ENCODE measurements at regions not wholly inside any gene's neighbourhood (a gene's known extent, or its start where the extent isn't known, plus 50 kb on each side); places are given as distances from the start of the nearest gene placed in this dataset.

DNA sequence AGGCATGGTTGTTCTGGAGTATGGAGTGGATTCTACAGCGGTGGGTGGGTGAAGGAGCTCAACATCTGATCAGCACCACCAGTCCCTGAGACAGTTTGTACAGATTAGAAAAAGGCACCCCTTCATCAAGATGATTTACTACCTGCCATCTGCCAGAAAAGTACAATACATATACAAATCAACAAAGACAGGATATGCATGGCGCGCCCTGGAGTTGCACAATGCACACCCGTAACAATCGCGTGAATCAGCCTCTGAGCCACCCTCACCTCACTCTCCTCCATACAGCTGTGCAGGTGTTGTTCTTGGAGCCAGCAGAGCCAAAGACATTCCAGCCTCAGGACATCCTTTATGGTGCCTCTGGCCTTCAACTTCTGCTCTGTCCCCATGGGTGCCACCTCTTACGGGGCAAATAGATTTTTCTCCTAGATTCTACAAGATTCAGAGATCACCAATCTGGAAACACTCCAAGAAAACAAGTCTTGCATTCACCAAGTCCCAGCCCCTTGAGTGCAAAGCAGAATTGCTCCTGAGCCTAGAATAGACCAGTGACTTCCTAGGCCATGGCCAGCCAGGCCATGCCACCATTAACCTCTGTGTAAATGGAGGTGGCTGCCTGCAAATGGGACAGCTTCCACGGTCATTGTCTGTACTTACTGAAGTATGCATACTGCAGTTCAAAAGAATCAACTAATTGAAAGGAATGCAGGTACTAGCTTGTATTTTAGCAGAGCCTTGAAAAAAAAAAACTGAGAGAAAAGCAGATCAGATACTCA, 490.9 kb downstream of the SOX6 start:
- TF ChIP-seq, protein P1, sequence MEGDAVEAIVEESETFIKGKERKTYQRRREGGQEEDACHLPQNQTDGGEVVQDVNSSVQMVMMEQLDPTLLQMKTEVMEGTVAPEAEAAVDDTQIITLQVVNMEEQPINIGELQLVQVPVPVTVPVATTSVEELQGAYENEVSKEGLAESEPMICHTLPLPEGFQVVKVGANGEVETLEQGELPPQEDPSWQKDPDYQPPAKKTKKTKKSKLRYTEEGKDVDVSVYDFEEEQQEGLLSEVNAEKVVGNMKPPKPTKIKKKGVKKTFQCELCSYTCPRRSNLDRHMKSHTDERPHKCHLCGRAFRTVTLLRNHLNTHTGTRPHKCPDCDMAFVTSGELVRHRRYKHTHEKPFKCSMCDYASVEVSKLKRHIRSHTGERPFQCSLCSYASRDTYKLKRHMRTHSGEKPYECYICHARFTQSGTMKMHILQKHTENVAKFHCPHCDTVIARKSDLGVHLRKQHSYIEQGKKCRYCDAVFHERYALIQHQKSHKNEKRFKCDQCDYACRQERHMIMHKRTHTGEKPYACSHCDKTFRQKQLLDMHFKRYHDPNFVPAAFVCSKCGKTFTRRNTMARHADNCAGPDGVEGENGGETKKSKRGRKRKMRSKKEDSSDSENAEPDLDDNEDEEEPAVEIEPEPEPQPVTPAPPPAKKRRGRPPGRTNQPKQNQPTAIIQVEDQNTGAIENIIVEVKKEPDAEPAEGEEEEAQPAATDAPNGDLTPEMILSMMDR (IDR thresholded peaks at IDR 0.05 in 2 of 3, conservative IDR thresholded peaks at IDR 0.05 in 1 of 3; ENCODE audit: borderline replicate concordance in 1 of 3, insufficient read depth in 1 of 3, low read depth in 2 of 3, low read length in 2 of 3), result no peak
- no peak for TF ChIP-seq POLR2A (IDR thresholded peaks at IDR 0.05; ENCODE audit: borderline replicate concordance, extremely low read depth, insufficient read depth, insufficient read length)

Data from HCT116 (cell line).